Astrocyte (in vitro differentiated cells and primary cell): ENCODE measurements at regions not wholly inside any gene's neighbourhood (a gene's known extent, or its start where the extent isn't known, plus 50 kb on each side); places are given as distances from the start of the nearest gene placed in this dataset.

ENCODE experiments used
- CTCF ChIP-seq: IDR thresholded peaks from 2 replicates; pipeline ENCODE4 v1.5.1; 2011; ENCODE audit warnings: low read depth, mild to moderate bottlenecking, inconsistent platforms, low read length, moderate library complexity; ENCODE audit not compliant: insufficient read depth
- EZH2 ChIP-seq: IDR thresholded peaks from 2 replicates; pipeline ENCODE4 v1.6.1; 2012; ENCODE audit warnings: mild to moderate bottlenecking, low read length, inconsistent platforms; ENCODE audit not compliant: insufficient read depth

GRCh38 chr1:80036690-80037432 lies 1030.3 kb upstream of the ADGRL4 start:
- no peak for TF ChIP-seq CTCF
- TF ChIP-seq EZH2 = no peak
